Erythroblast (primary cell): ENCODE measurements at regions not wholly inside any gene's neighbourhood (a gene's known extent, or its start where the extent isn't known, plus 50 kb on each side); places are given as distances from the start of the nearest gene placed in this dataset.

ENCODE experiments used
- GATA1 ChIP-seq: IDR thresholded peaks from 2 replicates; pipeline ENCODE4 v1.6.1; 2011; ENCODE audit warnings: low read depth, mild to moderate bottlenecking, control low read depth, low read length, moderate library complexity
- POLR2A ChIP-seq: IDR thresholded peaks from 2 replicates; pipeline ENCODE4 v1.6.1; 2011; ENCODE audit warnings: mild to moderate bottlenecking, low read length

DNA sequence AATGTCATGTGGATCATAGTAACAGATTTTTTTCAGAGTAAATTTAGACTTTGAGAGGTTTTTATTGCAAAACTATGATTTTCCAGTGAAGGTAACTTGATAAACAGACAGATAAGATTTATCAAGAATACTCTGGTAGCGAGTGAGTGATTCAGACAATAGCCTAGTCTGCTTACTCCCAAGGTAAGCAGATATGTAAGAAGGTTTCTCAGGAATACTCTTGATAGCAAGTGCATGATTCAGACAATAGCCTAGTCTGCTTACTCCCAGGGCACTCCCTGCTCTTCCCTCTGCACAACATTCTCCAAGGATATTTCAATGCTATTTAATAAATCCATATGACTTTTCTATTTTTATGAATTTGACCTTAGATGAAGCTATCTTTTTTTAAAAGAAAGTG is 1881.5 kb downstream of the EFNA5 start:
- TF ChIP-seq POLR2A: no peak
- TF ChIP-seq GATA1: no peak
